Daoy (cell line): ENCODE measurements at regions not wholly inside any gene's neighbourhood (a gene's known extent, or its start where the extent isn't known, plus 50 kb on each side); places are given as distances from the start of the nearest gene placed in this dataset.

Source experiments
- DNase-seq: peaks from one replicate; pipeline ENCODE4 v3.0.0-alpha.2; 2015; ENCODE audit warnings: low read depth

GRCh38 chr14:101445278-101445677 lies 116.0 kb upstream of the DIO3 start:
- no peak for DNase-seq

- DNase-seq = no peak
Measured at GRCh38 chr14:101446387-101446969, 114.8 kb upstream of the DIO3 start.

DNA sequence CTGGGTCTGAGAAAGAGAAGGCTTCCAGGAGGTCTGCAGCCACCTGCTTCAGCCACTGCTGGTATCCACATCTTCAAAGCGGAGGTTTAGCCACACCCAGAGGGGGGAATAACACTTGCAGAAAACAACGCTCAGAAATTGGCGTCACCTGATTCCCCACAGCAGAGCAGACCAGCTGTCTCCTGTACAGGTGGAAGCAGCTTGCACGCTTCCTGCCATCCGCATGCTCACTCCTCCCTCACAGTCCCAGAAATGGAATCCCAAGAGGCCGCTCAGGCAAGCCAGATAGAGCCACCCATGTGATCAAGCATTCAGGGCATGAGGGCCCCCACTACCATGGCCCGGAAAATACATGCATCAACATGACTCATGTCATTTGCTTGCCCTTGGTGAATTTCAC lies 112.2 kb upstream of the DIO3 start:
- DNase-seq = no peak

DNA sequence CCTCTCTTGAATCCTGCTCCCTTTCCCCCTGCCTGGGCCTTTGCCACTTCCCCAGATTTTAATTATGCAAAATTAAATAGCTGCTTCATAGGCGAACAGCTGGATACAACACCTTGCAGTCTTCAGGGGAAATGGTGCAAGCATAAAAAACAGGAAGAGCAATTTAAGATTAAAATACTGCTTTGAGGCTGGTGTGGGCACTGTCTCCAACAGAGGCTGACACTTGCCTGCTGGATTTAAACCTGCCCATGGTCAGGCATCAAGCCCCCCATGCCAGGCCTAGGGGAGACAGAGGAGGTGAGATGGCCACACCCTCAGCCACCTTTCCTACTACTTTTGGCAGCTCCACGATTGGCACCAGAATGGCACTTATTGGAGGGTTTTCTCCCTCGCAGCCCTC lies 110.1 kb upstream of the DIO3 start:
- no peak for DNase-seq

- no peak for DNase-seq
Measured at GRCh38 chr14:101453225-101453624, 108.1 kb upstream of the DIO3 start.

GRCh38 chr14:101454229-101454628 lies 107.1 kb upstream of the DIO3 start:
- no peak for DNase-seq

DNA sequence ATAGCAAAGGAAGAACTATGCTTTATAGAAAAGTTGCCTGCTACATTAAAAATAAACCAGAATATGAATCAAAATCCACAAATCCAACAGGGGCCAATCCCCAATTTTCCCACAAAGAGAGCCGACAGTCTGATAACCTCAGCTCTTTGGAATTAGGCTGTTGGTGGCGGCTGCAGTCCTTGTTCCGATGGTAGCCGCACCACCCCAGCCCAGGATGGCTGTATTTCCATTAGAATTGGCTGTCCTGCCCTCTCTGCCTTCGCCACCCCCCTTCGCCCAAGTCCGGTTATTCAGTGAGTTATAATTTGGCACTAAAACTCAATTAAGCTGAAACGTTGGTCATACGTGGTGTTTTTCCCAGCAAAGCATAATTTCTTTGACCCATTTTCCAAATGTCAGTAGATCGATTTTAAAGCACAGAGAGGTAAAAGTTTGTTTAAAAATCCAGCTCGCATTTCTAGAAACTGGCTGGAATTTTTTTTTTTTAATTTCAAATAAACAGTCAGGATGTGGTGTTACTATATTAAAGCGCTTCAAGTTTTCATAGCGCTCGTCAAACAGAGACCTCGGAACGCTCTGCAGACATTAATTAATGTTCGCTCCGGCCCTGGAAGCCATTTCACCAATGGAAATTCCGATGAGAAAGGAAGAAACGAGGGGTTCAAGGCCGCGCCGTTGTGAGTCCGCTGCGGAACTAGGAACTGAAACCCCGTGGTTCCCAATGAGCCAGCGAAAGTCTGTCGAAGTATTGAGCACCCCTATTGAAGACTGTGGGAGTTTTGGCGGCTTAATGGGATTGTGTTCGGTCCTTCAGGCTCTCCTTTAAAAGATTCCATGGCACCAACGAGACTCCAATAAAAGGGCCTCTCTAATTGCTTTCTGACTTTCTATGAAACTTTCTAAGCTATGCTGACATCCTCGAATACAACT lies 104.8 kb upstream of the DIO3 start:
- no peak for DNase-seq

- DNase-seq = no peak
Measured at GRCh38 chr14:101457301-101457935, 103.9 kb upstream of the DIO3 start.

DNA sequence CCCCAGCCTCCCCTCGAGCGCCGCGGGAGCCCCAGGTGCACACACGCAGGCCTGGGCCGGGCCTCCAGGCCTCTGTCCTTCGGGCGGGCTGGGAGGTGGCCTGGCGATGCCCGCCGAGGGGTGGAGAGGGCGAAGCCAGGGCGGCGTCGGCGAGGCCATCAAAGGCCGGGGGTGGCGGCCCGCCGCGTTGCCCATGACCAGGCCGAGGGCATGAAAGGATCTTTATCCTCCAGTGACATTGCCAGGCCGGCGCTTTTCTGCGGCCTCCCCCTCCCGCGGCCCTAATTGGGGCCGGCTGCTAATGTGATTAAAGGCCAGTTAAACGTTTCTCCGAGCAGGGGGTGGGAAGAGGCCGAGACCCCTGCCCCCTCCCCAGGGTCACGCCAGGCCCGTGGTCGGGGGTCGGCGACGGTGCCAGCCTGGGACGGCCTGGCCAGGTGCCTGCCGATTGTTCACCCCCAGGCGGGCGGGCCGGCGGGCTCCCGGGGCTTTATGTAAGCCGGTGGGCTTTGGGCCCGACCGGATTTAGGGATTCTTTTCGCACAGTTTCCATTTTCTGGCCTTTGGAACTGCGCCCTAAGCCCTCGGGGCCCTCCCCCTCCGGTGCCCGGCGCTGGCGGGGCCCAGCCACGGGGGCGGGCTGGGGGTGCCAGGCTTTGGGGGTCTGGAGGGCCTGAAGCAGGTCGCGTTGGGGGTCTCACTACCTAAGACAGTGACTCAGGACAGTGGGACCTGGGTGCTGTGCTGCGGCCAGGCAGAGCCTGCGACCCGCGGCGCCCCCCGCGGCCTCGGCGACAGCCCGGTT lies 103.2 kb upstream of the DIO3 start:
- DNase-seq = no peak

DNA sequence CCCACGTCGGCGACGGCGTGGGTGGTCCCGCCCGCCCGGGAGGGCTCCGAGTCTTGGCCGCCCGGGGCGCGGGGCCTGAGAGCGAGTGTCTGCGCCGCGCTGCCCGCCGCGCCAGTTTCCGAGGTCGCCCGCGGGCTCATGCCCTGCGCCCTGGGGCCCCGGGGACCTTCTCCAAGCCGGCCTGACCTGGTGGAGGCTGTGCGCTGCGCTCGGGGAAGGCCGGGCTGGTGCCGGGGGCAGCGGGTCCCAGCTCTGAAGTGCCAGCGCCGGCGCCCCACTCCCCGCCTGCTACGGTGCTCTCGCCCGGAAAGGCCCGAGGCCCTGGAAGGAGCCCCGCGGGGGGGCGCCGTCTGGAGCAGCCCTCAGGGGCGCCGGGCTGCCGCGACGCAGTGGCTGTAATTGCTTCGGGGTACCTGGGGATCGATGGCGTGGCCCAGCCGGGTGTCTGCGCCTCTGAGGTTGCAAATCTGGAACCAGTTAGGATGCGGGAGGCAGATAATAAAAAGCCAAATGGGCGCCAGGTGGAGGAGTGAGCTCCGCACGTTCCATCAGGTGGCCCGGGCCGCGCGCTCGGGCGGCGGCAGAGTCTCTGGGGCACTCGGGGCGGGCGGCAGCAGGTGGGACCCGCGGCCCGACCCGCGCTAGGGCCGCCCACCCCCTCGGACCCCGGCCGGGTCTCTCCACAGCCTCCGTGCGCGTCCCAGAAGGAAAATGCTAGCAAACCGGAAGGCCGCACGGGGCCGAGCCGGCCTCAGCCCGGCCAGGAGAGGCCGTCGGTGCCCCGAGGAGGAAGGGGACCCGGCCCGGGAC lies 102.3 kb upstream of the DIO3 start:
- no peak for DNase-seq

DNA sequence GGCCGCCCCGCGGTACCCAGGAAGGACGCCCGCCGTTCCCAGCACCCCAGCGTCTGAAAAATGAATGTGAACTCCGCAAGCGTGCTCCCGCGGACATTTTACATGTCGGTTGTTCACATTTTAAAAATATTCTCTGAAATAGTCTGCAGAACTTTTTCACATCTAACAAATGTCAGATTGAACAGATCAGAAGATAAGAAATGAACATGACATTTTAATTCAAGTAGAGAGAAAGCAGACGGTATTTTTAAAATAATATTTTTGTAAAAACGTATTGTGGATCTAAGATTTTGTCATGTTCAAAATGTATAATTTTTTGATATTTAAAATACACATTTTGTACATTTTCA lies 101.8 kb upstream of the DIO3 start:
- no peak for DNase-seq

GRCh38 chr14:101460521-101460920 lies 100.8 kb upstream of the DIO3 start:
- DNase-seq = no peak

DNA sequence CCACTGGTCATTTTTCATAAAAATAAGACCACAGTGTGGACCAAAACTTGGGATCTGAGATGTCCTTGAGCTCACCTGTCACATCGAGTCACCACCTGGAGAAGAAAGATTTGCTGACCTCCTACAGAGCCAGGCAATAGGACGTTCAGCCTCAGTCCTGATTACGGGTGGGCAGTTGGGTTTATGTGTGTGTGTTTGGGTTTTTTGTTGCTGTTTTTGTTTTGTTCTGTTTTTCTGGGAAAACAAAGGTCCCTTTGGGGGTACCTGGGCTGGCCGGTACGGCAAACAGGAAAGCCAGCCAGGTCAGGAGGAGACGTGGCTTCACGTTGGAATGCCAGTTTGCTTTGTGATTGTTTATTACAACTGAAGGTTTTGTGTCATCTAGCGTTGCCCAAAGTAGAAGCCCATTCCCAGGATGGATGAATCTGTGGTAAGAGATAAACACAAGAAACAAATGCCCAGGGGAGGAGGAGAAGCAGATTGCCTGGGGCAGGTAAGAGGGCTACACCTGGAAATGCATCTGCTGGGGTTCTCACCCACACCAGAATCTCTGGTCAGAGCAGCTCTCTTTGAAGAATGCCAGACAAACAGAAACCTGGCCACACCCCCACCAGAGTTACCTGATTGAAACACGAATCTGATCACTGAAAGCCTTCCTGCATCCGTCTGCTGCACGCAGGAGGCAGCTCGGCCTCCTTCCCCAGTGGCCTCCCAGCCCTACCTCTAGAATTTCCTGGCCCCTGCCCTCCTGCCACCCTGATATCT lies 100.1 kb upstream of the DIO3 start:
- DNase-seq = no peak

GRCh38 chr14:101461891-101462290 lies 99.4 kb upstream of the DIO3 start:
- DNase-seq = no peak

DNA sequence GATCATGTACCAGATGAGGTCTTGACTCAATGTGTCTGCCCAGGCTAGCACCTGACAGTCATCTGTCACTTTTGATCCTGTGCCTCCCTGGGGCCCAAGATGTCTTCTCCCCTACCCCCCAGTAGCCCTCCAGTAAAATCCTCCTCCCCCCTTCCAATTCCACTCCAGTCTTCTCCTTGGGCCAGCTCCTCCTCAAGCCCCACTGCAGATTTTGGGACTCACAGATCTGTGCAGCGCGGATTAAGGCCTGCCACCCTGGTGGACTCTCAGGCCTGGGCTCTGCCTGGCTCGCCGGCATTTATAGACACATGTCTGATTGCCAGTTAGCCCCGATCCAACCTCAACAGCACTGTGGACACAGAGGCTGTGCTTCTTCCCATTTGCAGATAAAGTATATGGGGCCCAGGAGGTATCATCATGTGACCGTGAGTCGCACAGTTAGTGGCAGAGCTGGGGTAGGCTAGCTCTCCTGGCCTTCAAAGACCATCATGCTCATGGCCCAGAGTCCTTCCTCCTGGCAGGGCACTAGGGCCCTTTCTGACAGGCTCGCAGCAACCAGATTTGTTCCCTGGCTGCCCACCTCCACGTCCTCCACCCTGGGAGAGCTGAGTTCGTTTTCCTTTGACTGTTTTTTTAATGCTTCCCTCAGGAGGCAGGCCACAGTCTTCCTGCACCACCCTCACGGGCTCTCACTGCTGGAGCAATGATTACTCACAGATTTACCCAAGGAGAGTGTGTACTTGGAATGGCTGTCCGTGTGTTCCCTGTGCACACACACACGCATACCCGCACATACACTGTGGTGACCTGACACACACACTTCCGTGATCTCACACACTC lies 98.3 kb upstream of the DIO3 start:
- DNase-seq = peak; percentile 29

GRCh38 chr14:101463566-101464171 lies 97.6 kb upstream of the DIO3 start:
- DNase-seq = no peak

DNA sequence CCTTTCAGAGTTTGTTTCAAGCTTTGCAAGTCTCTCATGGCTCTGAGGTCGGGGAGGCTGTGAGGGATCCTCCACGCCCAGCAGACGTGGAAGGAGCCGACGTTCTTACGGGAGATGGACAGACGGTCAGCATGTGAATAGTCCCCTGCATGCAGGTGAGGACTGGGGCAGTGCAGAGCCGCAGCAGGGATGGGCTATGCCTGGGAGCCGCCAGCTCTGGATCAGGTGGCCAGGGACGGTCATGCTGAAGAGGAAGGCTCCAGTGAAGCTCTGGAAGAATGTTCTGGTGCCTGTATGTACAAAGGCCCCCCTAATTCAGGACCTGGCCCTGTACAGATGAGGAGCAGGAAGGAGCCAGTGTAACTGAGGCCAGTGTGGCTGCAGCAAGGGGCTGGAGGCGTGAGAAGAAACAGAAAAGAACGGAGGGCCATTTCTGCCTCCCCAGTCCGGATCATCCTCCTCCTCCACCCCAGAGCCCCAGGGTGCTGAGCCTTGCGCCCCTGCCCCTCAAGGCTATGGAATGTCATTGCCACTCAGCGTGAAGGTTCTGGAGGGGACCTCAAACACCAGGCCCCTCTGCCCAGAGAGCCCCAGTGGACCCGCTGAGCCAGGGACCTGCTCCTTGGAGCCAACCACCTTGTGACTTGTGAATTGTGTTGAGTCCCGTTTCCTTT lies 96.8 kb upstream of the DIO3 start:
- DNase-seq = no peak

GRCh38 chr14:101464984-101465794 lies 96.1 kb upstream of the DIO3 start:
- no peak for DNase-seq
